Parathyroid adenoma (tissue), 2 donors: ENCODE measurements at regions not wholly inside any gene's neighbourhood (a gene's known extent, or its start where the extent isn't known, plus 50 kb on each side); places are given as distances from the start of the nearest gene placed in this dataset.

Source experiments
- H2AFZ ChIP-seq: fragments of 300-600 bp; sonication (generic); one replicate; pipeline ENCODE4 v1.7.0; 2017; ENCODE audit warnings: antibody characterized with exemption, mild to moderate bottlenecking
- H3K27ac ChIP-seq: fragments of 300-600 bp; sonication (generic); one replicate; pipeline ENCODE4 v1.7.0; 2017
- H3K27me3 ChIP-seq: fragments of 300-600 bp; sonication (generic); one replicate; pipeline ENCODE4 v1.7.0; 2017; ENCODE audit warnings: low read length; ENCODE audit not compliant: control insufficient read depth, insufficient read depth
- H3K36me3 ChIP-seq: fragments of 300-600 bp; sonication (generic); one replicate; pipeline ENCODE4 v1.7.0; 2017; ENCODE audit warnings: low read length; ENCODE audit not compliant: control insufficient read depth, insufficient read depth
- H3K4me1 ChIP-seq: fragments of 300-600 bp; sonication (generic); one replicate; pipeline ENCODE4 v1.7.0; 2017; ENCODE audit warnings: control low read depth
- H3K4me2 ChIP-seq: fragments of 300-600 bp; sonication (generic); one replicate; pipeline ENCODE4 v1.7.0; 2017; ENCODE audit warnings: low read length
- H3K4me3 ChIP-seq: fragments of 300-600 bp; sonication (generic); one replicate; pipeline ENCODE4 v1.7.0; 2017; ENCODE audit warnings: low read depth, low read length
- H3K79me2 ChIP-seq: fragments of 300-600 bp; sonication (generic); one replicate; pipeline ENCODE4 v1.7.0; 2017; ENCODE audit warnings: control low read depth
- H3K9ac ChIP-seq: fragments of 300-600 bp; sonication (generic); one replicate; pipeline ENCODE4 v1.7.0; 2017; ENCODE audit warnings: mild to moderate bottlenecking
- H3K9me3 ChIP-seq: fragments of 300-600 bp; sonication (generic); one replicate; pipeline ENCODE4 v1.7.0; 2017; ENCODE audit warnings: low read length; ENCODE audit not compliant: control insufficient read depth
- CTCF ChIP-seq: fragments of 300-600 bp; sonication (generic); IDR thresholded peaks from one replicate; pipeline ENCODE4 v1.7.0; 2017; ENCODE audit warnings: antibody characterized with exemption, mild to moderate bottlenecking
- donor health status: primary hyperparathyroidism.

GRCh38 chr16:55001931-55002330 lies 71.3 kb downstream of the IRX5 start:
- no peak overlapping the region for H3K9ac ChIP-seq
- no peak overlapping the region for H3K4me3 ChIP-seq
- no peak overlapping the region for H3K27ac ChIP-seq
- no peaks in the 10 kb centered on the region for H3K27me3 ChIP-seq
- H3K4me1 ChIP-seq = no peaks in the 10 kb centered on the region
- H2AFZ ChIP-seq = no peak overlapping the region
- no peak for TF ChIP-seq CTCF
- no peak overlapping the region for H3K4me2 ChIP-seq
- H3K9me3 ChIP-seq = no peaks in the 10 kb centered on the region
- no peaks in the 10 kb centered on the region for H3K36me3 ChIP-seq
- H3K79me2 ChIP-seq = no peaks in the 10 kb centered on the region

- no peaks in the 10 kb centered on the region for H3K27me3 ChIP-seq
- no peak overlapping the region for H3K4me3 ChIP-seq
- H3K36me3 ChIP-seq = no peaks in the 10 kb centered on the region
- H2AFZ ChIP-seq = no peak overlapping the region
- no peaks in the 10 kb centered on the region for H3K79me2 ChIP-seq
- no peak overlapping the region for H3K4me2 ChIP-seq
- no peaks in the 10 kb centered on the region for H3K9me3 ChIP-seq
- H3K27ac ChIP-seq = no peak overlapping the region
- no peaks in the 10 kb centered on the region for H3K4me1 ChIP-seq
- no peak for TF ChIP-seq CTCF
- no peak overlapping the region for H3K9ac ChIP-seq
These were observed 71.8 kb downstream of the IRX5 start for GRCh38 chr16:55002419-55002818.

GRCh38 chr16:55003306-55003705 lies 72.6 kb downstream of the IRX5 start:
- H3K9ac ChIP-seq = no peak overlapping the region
- no peaks in the 10 kb centered on the region for H3K27me3 ChIP-seq
- H3K27ac ChIP-seq = no peak overlapping the region
- no peak overlapping the region for H3K4me2 ChIP-seq
- no peak overlapping the region for H2AFZ ChIP-seq
- H3K79me2 ChIP-seq = no peaks in the 10 kb centered on the region
- TF ChIP-seq CTCF = no peak
- no peaks in the 10 kb centered on the region for H3K4me1 ChIP-seq
- no peak overlapping the region for H3K4me3 ChIP-seq
- no peaks in the 10 kb centered on the region for H3K9me3 ChIP-seq
- H3K36me3 ChIP-seq = no peaks in the 10 kb centered on the region

GRCh38 chr16:55003916-55004315 lies 73.3 kb downstream of the IRX5 start:
- TF ChIP-seq CTCF = no peak
- no peaks in the 10 kb centered on the region for H3K79me2 ChIP-seq
- no peaks in the 10 kb centered on the region for H3K36me3 ChIP-seq
- no peak overlapping the region for H3K4me3 ChIP-seq
- no peaks in the 10 kb centered on the region for H3K4me1 ChIP-seq
- no peak overlapping the region for H3K4me2 ChIP-seq
- no peak overlapping the region for H3K27ac ChIP-seq
- H3K27me3 ChIP-seq = no peaks in the 10 kb centered on the region
- no peak overlapping the region for H2AFZ ChIP-seq
- no peaks in the 10 kb centered on the region for H3K9me3 ChIP-seq
- H3K9ac ChIP-seq = no peak overlapping the region

- no peak overlapping the region for H3K4me3 ChIP-seq
- no peak overlapping the region for H3K9ac ChIP-seq
- no peaks in the 10 kb centered on the region for H3K4me1 ChIP-seq
- H3K27me3 ChIP-seq = no peaks in the 10 kb centered on the region
- TF ChIP-seq CTCF = no peak
- H3K36me3 ChIP-seq = no peaks in the 10 kb centered on the region
- H3K9me3 ChIP-seq = no peaks in the 10 kb centered on the region
- no peak overlapping the region for H2AFZ ChIP-seq
- no peak overlapping the region for H3K27ac ChIP-seq
- no peak overlapping the region for H3K4me2 ChIP-seq
- H3K79me2 ChIP-seq = no peaks in the 10 kb centered on the region
These were observed 76.8 kb downstream of the IRX5 start for GRCh38 chr16:55007504-55007903.
